Coronary artery (tissue), 2 donors: ENCODE measurements at regions not wholly inside any gene's neighbourhood (a gene's known extent, or its start where the extent isn't known, plus 50 kb on each side); places are given as distances from the start of the nearest gene placed in this dataset.
"Not testable (repeated sequence)": the region's sequence is repeated elsewhere in the genome, so short reads cannot be mapped to it uniquely, and the experiment has no call there.

Experiments
- DNase-seq: peaks from one replicate; pipeline ENCODE4 v3.0.0-alpha.2; 2017; ENCODE audit warnings: low spot score
- H3K27ac ChIP-seq, 2 donors: fragments of 200-600 bp; sonication (generic); one replicate each; pipeline ENCODE4 v1.5.1; 2016 to 2019
- H3K4me3 ChIP-seq: fragments of 200-600 bp; sonication (generic); 2 replicates; pipeline ENCODE4 v1.5.1; 2016; ENCODE audit warnings: mild to moderate bottlenecking, moderate library complexity
- TF ChIP-seq, protein P1 (sequence below): fragments of 200-600 bp; sonication (generic); IDR thresholded peaks from one replicate; pipeline ENCODE4 v1.5.1; 2019; ENCODE audit warnings: antibody characterized with exemption

DNA sequence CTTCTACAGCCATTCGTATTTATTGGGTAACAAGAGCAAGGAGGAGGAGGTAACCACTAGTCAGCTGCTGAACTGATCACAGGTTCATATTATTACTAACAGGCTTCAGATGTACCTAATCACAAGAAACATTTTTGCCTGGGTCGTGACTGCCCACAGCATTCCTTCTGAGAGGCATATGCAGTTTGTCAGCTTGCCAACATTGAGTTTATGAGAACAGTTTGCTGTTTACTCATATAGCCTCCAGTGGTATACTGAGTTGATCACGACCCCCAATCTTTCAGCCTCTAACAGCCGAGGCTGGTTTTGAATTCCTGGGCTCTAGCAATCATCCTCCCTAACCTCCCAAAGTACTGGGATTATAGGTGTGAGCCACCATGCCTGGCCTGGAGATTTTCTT, 693.6 kb downstream of the TLE1 start:
- DNase-seq, result no peak
- H3K27ac ChIP-seq, result no peak overlapping the region
- TF ChIP-seq, protein P1, sequence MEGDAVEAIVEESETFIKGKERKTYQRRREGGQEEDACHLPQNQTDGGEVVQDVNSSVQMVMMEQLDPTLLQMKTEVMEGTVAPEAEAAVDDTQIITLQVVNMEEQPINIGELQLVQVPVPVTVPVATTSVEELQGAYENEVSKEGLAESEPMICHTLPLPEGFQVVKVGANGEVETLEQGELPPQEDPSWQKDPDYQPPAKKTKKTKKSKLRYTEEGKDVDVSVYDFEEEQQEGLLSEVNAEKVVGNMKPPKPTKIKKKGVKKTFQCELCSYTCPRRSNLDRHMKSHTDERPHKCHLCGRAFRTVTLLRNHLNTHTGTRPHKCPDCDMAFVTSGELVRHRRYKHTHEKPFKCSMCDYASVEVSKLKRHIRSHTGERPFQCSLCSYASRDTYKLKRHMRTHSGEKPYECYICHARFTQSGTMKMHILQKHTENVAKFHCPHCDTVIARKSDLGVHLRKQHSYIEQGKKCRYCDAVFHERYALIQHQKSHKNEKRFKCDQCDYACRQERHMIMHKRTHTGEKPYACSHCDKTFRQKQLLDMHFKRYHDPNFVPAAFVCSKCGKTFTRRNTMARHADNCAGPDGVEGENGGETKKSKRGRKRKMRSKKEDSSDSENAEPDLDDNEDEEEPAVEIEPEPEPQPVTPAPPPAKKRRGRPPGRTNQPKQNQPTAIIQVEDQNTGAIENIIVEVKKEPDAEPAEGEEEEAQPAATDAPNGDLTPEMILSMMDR, result no peak
- H3K4me3 ChIP-seq, result no peak overlapping the region

DNA sequence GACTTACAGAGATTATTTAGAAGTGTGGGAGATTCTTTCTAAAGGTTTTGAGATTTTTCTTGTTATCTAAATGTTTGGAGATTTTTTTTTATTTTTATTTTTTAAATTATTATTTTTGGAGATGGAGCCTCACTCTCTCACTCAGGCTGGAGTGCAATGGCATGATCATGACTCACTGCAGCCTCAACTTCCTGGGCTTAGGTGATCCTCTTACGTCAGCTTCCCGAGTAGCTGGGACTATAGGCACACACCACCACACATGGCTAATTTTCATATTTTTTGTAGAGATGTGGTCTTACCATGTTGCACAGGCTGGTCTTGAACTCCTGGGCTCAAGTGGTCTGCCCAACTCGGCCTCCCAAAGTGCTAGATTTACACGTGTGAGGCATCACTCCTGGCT, 694.5 kb downstream of the TLE1 start:
- Histone ChIP-seq H3K27ac (no peak overlapping the region), H3K4me3 (no peak overlapping the region)
- TF ChIP-seq, protein P1, result no peak
- no peak for DNase-seq

DNA sequence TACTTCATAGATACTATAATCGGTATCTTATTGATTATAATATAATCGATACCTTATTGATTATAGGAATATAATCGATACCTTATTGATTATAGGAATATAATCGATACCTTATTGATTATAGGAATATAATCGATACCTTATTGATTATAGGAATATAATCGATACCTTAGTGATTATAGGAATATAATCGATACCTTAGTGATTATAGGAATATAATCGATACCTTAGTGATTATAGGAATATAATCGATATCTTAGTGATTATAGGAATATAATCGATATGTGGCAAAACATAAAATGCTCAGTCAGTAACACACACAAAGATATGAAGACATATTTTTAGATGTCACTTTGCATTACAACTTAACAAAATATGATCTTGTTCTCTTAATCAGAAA, 703.8 kb downstream of the TLE1 start:
- not testable (repeated sequence) for DNase-seq, H3K27ac ChIP-seq, H3K4me3 ChIP-seq

DNA sequence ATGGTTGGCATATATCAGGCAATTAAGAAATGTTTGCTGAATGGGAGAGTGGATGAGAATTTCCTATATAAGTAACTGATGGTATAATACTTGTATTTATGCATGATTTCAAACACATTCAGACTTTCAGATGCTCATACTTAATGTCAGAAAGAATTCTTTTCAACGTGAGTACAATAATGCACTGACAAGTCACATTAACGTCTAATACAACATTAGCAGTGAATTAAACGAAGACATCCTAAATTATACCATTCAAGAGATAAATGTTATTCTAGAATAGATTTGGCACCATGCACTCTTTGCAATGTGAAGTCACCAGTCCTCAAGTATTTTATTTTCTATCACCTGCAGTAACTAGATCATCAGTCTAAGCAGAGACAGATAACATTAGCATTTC, 712.9 kb downstream of the TLE1 start:
- no peak for DNase-seq
- Histone ChIP-seq H3K4me3 (no peak overlapping the region), H3K27ac (no peak overlapping the region)
- TF ChIP-seq, protein P1, result no peak

DNA sequence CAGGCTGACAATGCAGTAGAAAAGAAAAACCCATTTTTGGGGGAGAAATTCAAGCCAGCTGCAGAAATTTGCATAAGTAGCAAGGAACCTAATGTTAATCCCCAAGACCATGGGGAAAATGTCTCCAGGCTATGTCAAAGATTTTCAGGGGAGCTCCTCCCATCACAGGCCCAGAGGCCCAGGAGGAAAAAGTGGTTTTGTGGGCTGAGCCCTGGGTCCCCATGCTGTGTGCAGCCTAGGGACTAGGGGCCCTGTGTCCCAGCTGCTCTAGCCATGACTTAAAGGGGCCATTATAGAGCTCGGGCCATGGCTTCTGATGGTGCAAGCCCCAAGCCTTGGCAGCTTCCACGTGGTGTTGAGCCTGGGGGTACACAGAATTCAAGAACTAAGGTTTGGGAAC, 719.0 kb downstream of the TLE1 start:
- H3K27ac ChIP-seq, DNase-seq, H3K4me3 ChIP-seq: not testable (repeated sequence)

DNA sequence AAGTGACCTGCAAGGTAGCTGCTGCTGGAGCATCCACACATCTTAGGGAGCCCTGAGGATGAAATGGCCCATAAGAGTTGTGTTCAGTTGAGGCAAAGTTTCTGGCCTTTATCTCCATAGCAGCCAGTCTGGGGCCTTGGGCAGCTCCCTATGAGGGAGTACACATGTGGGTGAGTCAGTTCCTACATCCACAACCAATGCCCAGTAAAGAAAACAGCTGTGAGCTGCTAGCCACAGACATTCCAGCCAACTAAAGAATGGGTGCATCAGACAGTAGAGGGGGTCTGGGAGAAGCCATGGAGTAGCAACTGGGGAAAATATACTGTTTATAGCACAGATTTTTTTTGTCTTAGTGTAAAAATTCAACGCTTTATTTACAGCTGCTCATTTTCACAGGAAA, 720.7 kb downstream of the TLE1 start:
- no peak overlapping the region for H3K27ac ChIP-seq
- TF ChIP-seq, protein P1, result no peak
- H3K4me3 ChIP-seq, result no peak overlapping the region
- no peak for DNase-seq

DNA sequence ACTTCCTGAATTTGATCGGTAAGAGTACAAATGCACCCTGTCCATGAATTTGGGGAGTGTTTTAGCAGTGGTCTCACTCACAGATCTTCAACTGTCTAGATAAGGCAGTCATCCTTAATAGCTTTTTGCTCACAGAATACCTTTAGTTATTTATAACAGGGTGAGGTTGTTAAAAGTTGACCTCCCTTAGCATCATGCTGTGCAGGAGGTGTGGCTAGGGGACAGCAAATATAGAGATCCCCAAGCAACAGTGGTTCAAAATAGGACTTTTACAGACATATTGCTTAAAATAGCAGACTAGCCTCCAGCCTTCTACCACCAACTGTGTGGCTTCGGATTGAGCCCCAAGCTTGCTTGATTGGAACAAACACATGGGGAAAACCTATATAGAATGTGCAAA, 724.4 kb downstream of the TLE1 start:
- H3K4me3 ChIP-seq, result no peak overlapping the region
- TF ChIP-seq, protein P1, result no peak
- no peak overlapping the region for H3K27ac ChIP-seq
- no peak for DNase-seq

DNA sequence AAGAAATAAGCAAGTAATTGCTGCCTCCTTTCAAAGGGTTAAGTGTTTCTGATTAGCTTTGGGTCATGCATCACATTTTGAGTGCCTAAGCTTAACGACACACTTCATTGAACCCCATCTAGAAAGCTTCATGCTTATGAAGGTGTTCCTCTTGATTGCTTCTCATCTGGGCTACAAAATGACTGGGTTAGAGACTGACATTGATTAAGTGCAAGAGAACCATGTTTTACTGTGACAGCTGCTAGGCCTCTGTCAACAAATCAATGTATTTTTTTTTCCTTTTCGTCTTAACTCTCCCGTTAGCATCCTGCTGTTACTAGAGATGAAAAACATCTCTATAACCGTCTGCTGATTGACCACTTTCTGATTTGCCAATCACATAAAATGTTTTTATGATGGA, 725.0 kb downstream of the TLE1 start:
- Histone ChIP-seq H3K27ac (no peak overlapping the region), H3K4me3 (no peak overlapping the region)
- TF ChIP-seq, protein P1, result no peak
- no peak for DNase-seq
